Adrenal gland (tissue), 5 donors: ENCODE measurements at regions not wholly inside any gene's neighbourhood (a gene's known extent, or its start where the extent isn't known, plus 50 kb on each side); places are given as distances from the start of the nearest gene placed in this dataset.

Source experiments
- CTCF ChIP-seq, 6 experiments: fragments of 450-650 bp in 4 of 6; fragments of 200-600 bp in 2 of 6; sonication (generic) in 1 of 6; IDR thresholded peaks; 1 replicate in 5 of 6; 2 replicates in 1 of 6; pipeline versions ENCODE4 v1.5.1 to v1.8.0; 2016 to 2021; ENCODE audit warnings: antibody characterized with exemption in 6 of 6, mild to moderate bottlenecking in 2 of 6, moderate library complexity in 1 of 6
- POLR2A ChIP-seq, 2 donors: fragments of 450-650 bp; IDR thresholded peaks; one replicate each; pipeline ENCODE4 v1.6.1; 2017; ENCODE audit warnings: antibody characterized with exemption in 2 of 2, mild to moderate bottlenecking in 2 of 2, moderate library complexity in 1 of 2
- donor health status: DM: no; HTN: no; CAD: no.

DNA sequence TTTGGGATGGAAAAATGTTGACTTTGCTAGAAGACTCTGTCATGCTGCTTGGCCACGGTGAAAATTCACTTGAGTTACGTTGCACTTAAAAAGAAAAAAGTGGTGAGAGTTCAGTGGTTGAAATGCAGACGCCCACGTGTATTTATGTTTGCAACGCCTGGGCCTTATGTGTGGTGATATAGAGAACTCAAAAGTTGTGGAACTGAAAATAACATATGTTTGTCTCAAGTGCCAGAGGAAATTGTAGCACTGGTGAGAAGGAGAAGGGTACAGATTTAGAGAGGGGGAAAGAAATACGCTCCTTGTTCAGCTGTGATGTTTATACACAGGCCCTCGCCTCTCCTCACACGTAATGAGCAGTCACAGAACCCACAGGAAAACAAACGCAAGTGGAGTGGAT, 73.6 kb downstream of the EMX2 start:
- TF ChIP-seq CTCF (IDR thresholded peaks at IDR 0.05) (no peak), POLR2A (IDR thresholded peaks at IDR 0.05) (no peak)
